ENCODE measurements at regions not wholly inside any gene's neighbourhood (a gene's known extent, or its start where the extent isn't known, plus 50 kb on each side); places are given as distances from the start of the nearest gene placed in this dataset.

- FAIRE-seq (no peak), DNase-seq (ENCODE audit: low read depth in 1 of 2, low spot score in 2 of 2) (no peak)
- Histone ChIP-seq H3K4ac (replicated peaks; ENCODE audit: insufficient read length, low read depth, low read length) (no peak overlapping the region), H2BK20ac (ENCODE audit: low read length) (no peak overlapping the region), H4K91ac (replicated peaks; ENCODE audit: insufficient read length, low read length) (no peak overlapping the region), H3K27ac (ENCODE audit: low read depth, low read length) (no peak overlapping the region), H3K18ac (ENCODE audit: extremely low read depth, low read length) (no peak overlapping the region), H3K4me3 (ENCODE audit: extremely low read depth in 1 of 4, insufficient read depth in 2 of 4, low read depth in 3 of 4, low read length in 4 of 4) (no peak overlapping the region), H3K9me3 (ENCODE audit: insufficient read depth in 2 of 2, low read depth in 1 of 2, low read length in 1 of 2) (no peaks in the 10 kb centered on the region), H2BK15ac (ENCODE audit: low read length) (no peak overlapping the region), H2AK5ac (ENCODE audit: low read depth, low read length) (no peak overlapping the region), H3K23ac (ENCODE audit: insufficient read length) (no peak overlapping the region), H3K27me3 (replicated peaks in 1 of 4; ENCODE audit: control insufficient read depth in 3 of 4, extremely low read depth in 1 of 4, insufficient read depth in 3 of 4, low read length in 3 of 4) (no peaks in the 10 kb centered on the region), H3K9ac (replicated peaks in 1 of 4; ENCODE audit: extremely low read depth in 1 of 4, low read depth in 3 of 4, low read length in 3 of 4) (no peak overlapping the region), H4K8ac (ENCODE audit: extremely low read depth, insufficient read depth, low read length) (no peak overlapping the region), H3K4me2 (ENCODE audit: insufficient read depth in 1 of 2, low read depth in 2 of 2, low read length in 2 of 2) (no peak overlapping the region), H3K79me1 (ENCODE audit: low read depth, low read length) (no peaks in the 10 kb centered on the region), H2BK12ac (ENCODE audit: low read depth, low read length) (no peak overlapping the region), H3K23me2 (ENCODE audit: low read depth, low read length) (no peaks in the 10 kb centered on the region), H3K36me3 (ENCODE audit: control insufficient read depth in 2 of 4, insufficient read depth in 4 of 4, low read length in 3 of 4) (no peaks in the 10 kb centered on the region), H4K20me1 (replicated peaks in 1 of 2; ENCODE audit: control insufficient read depth in 1 of 2, insufficient read depth in 2 of 2, low read length in 2 of 2) (no peaks in the 10 kb centered on the region), H2BK120ac (replicated peaks; ENCODE audit: low read depth, low read length) (no peak overlapping the region), H2AFZ (ENCODE audit: low read length) (no peak overlapping the region), H4K5ac (ENCODE audit: insufficient read length, low read depth, low read length) (no peak overlapping the region), H2BK5ac (ENCODE audit: low read depth, low read length) (no peak overlapping the region), H3K4me1 (replicated peaks in 1 of 4; ENCODE audit: control insufficient read depth in 3 of 4, insufficient read depth in 4 of 4, low read length in 3 of 4) (peaks cover 0 to 7% (median 3%) of the 10 kb centered on the region in 4 experiments; a peak in 3 of 7 replicates), H3K14ac (ENCODE audit: insufficient read length) (no peak overlapping the region), H3K79me2 (ENCODE audit: control insufficient read depth in 1 of 2, insufficient read depth in 2 of 2, low read length in 2 of 2) (no peaks in the 10 kb centered on the region), H3K56ac (replicated peaks; ENCODE audit: insufficient read length, low read depth, low read length) (no peak overlapping the region)
- WGBS, 2 experiments (ENCODE audit: extremely low coverage in 1 of 2, insufficient coverage in 1 of 2, insufficient read length in 1 of 2, insufficient replicate concordance in 2 of 2, low coverage in 1 of 2, low lambda C conversion rate in 2 of 2, missing lambda C conversion rate in 1 of 2), result 90% methylated on average over 2 of the region's 2 CpGs; no CpG with 5 or more reads in 1 of the 2 experiments
- TF ChIP-seq MAFK (IDR thresholded peaks at IDR 0.05; ENCODE audit: low read depth, low read length) (no peak), E2F6 (IDR thresholded peaks at IDR 0.05) (no peak), POU5F1 (IDR thresholded peaks at IDR 0.05; ENCODE audit: low read depth, low read length) (no peak), TEAD4 (IDR thresholded peaks at IDR 0.05; ENCODE audit: low read depth, low read length) (no peak), CEBPB (IDR thresholded peaks at IDR 0.05; ENCODE audit: low read depth, low read length) (no peak), NANOG (IDR thresholded peaks at IDR 0.05; ENCODE audit: insufficient read depth, low read depth, low read length, poor library complexity, severe bottlenecking) (no peak)
- POLR2A ChIA-PET (ENCODE audit: partially characterized antibody), result no interaction called here
- CTCF ChIA-PET (ENCODE audit: partially characterized antibody), result interaction anchor here (0.7 to 2.7 kb wide), 5 partner anchors 25 to 414 kb away, joined by 3 to 7 read pairs (median 4); no protein-coding TSS in a partner anchor
Measured at GRCh38 chr5:65068410-65068809, 299.7 kb downstream of the CWC27 start.

Measured in H1 (cell line).